ENCODE measurements at regions not wholly inside any gene's neighbourhood (a gene's known extent, or its start where the extent isn't known, plus 50 kb on each side); places are given as distances from the start of the nearest gene placed in this dataset.

DNA sequence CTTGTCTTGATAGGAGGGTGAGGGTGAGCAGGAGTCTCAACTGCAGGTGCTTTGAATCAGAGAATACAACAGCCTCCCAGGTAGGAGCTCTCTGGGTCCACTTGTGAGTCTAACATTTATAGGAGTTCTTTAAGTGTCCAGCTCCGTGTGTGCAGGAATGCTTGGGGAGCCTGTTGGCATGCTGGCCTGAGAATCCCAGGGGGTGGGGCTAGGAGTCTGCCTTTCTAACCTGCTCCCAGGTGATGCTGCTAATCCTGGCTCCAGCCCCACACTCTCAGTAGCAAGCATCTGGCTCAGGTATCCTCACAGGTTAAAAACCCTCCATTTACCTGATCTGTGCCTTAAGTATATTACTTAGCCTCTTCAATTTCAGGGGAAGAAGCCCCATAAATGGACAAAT lies 368.9 kb downstream of the RBM26 start:
- no peaks in the 10 kb centered on the region for H4K20me1 ChIP-seq (ENCODE audit: low read depth, low read length)
- no peaks in the 10 kb centered on the region for H3F3A ChIP-seq (ENCODE audit: insufficient read depth)
- H3K36me3 ChIP-seq (ENCODE audit: low read length): no peaks in the 10 kb centered on the region
- no peak overlapping the region for H3K27ac ChIP-seq (ENCODE audit: low read depth, low read length)
- H3K9me2 ChIP-seq (replicated peaks; ENCODE audit: insufficient read depth, low read length): no peaks in the 10 kb centered on the region
- H3K79me2 ChIP-seq (ENCODE audit: insufficient read depth, low read length): no peaks in the 10 kb centered on the region
- no peaks in the 10 kb centered on the region for H3K27me3 ChIP-seq (ENCODE audit: low read length)
- H3K4me2 ChIP-seq (ENCODE audit: low read depth, low read length, poor library complexity, severe bottlenecking): no peak overlapping the region
- TF ChIP-seq, protein P1, sequence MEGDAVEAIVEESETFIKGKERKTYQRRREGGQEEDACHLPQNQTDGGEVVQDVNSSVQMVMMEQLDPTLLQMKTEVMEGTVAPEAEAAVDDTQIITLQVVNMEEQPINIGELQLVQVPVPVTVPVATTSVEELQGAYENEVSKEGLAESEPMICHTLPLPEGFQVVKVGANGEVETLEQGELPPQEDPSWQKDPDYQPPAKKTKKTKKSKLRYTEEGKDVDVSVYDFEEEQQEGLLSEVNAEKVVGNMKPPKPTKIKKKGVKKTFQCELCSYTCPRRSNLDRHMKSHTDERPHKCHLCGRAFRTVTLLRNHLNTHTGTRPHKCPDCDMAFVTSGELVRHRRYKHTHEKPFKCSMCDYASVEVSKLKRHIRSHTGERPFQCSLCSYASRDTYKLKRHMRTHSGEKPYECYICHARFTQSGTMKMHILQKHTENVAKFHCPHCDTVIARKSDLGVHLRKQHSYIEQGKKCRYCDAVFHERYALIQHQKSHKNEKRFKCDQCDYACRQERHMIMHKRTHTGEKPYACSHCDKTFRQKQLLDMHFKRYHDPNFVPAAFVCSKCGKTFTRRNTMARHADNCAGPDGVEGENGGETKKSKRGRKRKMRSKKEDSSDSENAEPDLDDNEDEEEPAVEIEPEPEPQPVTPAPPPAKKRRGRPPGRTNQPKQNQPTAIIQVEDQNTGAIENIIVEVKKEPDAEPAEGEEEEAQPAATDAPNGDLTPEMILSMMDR (IDR thresholded peaks at IDR 0.05; ENCODE audit: insufficient read depth, low read length, poor library complexity, severe bottlenecking): no peak
- no peak for TF ChIP-seq EZH2phosphoT487 (conservative IDR thresholded peaks at IDR 0.05; ENCODE audit: low read length)
- no peak overlapping the region for H3K9ac ChIP-seq (ENCODE audit: low read length)
- no peak overlapping the region for H2AFZ ChIP-seq (ENCODE audit: low read depth, low read length, severe bottlenecking)
- no peak overlapping the region for H3K4me3 ChIP-seq (ENCODE audit: insufficient read depth, low read length, poor library complexity, severe bottlenecking)
- H3K9me3 ChIP-seq (ENCODE audit: insufficient read depth, low read length): no peaks in the 10 kb centered on the region

DNA sequence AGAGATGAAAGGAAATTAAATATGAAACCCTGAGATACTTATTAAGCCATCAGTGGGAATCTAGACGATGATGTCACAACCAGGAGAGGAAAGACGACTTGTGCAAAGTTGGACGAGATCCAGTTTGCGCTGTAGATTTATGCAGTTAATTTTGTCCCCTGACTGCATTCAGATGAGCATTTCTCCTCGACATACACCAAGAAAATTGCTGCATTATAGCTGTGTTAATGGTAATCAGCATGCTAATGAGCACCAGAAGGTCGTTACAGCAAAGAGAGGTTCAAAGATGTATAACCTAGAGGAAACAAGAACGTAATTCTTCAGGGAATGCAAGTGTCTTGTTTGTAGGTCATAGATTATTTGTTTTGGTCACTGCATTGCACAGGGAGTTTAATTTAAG lies 371.7 kb downstream of the RBM26 start:
- H3K36me3 ChIP-seq (ENCODE audit: low read length): no peaks in the 10 kb centered on the region
- no peak overlapping the region for H3K9ac ChIP-seq (ENCODE audit: low read length)
- no peak overlapping the region for H3K4me2 ChIP-seq (ENCODE audit: low read depth, low read length, poor library complexity, severe bottlenecking)
- no peak overlapping the region for H3K4me3 ChIP-seq (ENCODE audit: insufficient read depth, low read length, poor library complexity, severe bottlenecking)
- H3K27ac ChIP-seq (ENCODE audit: low read depth, low read length): no peak overlapping the region
- no peaks in the 10 kb centered on the region for H3K9me2 ChIP-seq (replicated peaks; ENCODE audit: insufficient read depth, low read length)
- H3K9me3 ChIP-seq (ENCODE audit: insufficient read depth, low read length): no peaks in the 10 kb centered on the region
- TF ChIP-seq EZH2phosphoT487 (conservative IDR thresholded peaks at IDR 0.05; ENCODE audit: low read length): no peak
- no peaks in the 10 kb centered on the region for H3K27me3 ChIP-seq (ENCODE audit: low read length)
- H3K79me2 ChIP-seq (ENCODE audit: insufficient read depth, low read length): no peaks in the 10 kb centered on the region
- no peaks in the 10 kb centered on the region for H4K20me1 ChIP-seq (ENCODE audit: low read depth, low read length)
- no peak overlapping the region for H2AFZ ChIP-seq (ENCODE audit: low read depth, low read length, severe bottlenecking)
- no peaks in the 10 kb centered on the region for H3F3A ChIP-seq (ENCODE audit: insufficient read depth)

DNA sequence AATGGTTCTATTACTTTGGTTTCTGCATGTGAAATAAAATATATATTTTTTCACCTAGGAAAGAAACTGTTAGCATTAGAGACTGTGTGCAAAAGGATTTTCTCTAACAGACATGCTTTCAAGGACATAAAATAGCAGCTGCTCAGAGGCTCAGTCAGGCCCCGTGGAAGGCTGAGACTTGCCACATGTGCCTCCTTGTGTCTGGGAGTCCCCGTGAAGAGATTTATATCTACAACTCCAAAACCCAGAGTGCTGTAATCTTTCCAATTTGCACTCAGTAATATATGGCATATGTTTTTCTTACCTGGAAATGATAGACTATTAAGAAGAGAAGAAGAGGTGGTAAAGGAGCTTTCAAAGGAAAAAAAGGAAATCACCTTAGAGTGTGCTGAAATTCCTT lies 371.6 kb upstream of the OBI1 start:
- H3K4me2 ChIP-seq (ENCODE audit: low read depth, low read length, poor library complexity, severe bottlenecking): no peak overlapping the region
- TF ChIP-seq, protein P1 (IDR thresholded peaks at IDR 0.05; ENCODE audit: insufficient read depth, low read length, poor library complexity, severe bottlenecking): no peak
- no peak for TF ChIP-seq EZH2phosphoT487 (conservative IDR thresholded peaks at IDR 0.05; ENCODE audit: low read length)
- H3K9me3 ChIP-seq (ENCODE audit: insufficient read depth, low read length): no peaks in the 10 kb centered on the region
- H3K36me3 ChIP-seq (ENCODE audit: low read length): no peaks in the 10 kb centered on the region
- H3F3A ChIP-seq (ENCODE audit: insufficient read depth): no peaks in the 10 kb centered on the region
- H3K4me3 ChIP-seq (ENCODE audit: insufficient read depth, low read length, poor library complexity, severe bottlenecking): no peak overlapping the region
- H2AFZ ChIP-seq (ENCODE audit: low read depth, low read length, severe bottlenecking): no peak overlapping the region
- no peaks in the 10 kb centered on the region for H3K9me2 ChIP-seq (replicated peaks; ENCODE audit: insufficient read depth, low read length)
- no peak overlapping the region for H3K27ac ChIP-seq (ENCODE audit: low read depth, low read length)
- no peaks in the 10 kb centered on the region for H3K79me2 ChIP-seq (ENCODE audit: insufficient read depth, low read length)
- H4K20me1 ChIP-seq (ENCODE audit: low read depth, low read length): no peaks in the 10 kb centered on the region
- H3K27me3 ChIP-seq (ENCODE audit: low read length): no peaks in the 10 kb centered on the region
- no peak overlapping the region for H3K9ac ChIP-seq (ENCODE audit: low read length)

DNA sequence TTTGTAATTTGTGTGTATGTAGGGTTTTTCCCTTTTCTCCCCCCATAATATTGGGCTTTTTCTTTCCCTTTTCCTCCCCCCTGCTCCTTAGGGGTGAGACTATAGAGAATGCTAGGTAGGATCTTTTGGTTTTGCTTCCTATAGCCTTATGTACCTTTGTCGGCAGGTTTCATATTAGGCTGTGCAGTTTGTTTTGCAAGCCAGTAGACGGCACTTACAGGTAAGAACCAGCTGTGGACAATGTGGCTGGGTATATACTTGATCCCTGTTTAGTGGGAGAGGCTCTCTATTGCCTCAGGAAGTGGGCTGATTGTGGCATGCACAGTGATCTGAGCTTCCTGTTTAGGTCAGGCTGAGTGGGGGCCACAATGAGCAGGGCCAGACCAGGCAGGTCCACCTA lies 359.2 kb upstream of the OBI1 start:
- Histone ChIP-seq H2AFZ (ENCODE audit: low read depth, low read length, severe bottlenecking) (no peak overlapping the region), H3K9me3 (ENCODE audit: insufficient read depth, low read length) (no peaks in the 10 kb centered on the region), H3K79me2 (ENCODE audit: insufficient read depth, low read length) (no peaks in the 10 kb centered on the region), H3K4me2 (ENCODE audit: low read depth, low read length, poor library complexity, severe bottlenecking) (no peak overlapping the region), H3K27ac (ENCODE audit: low read depth, low read length) (no peak overlapping the region), H3F3A (ENCODE audit: insufficient read depth) (no peaks in the 10 kb centered on the region), H3K4me3 (ENCODE audit: insufficient read depth, low read length, poor library complexity, severe bottlenecking) (no peak overlapping the region), H3K27me3 (ENCODE audit: low read length) (no peaks in the 10 kb centered on the region), H3K9me2 (replicated peaks; ENCODE audit: insufficient read depth, low read length) (no peaks in the 10 kb centered on the region), H3K36me3 (ENCODE audit: low read length) (no peaks in the 10 kb centered on the region), H4K20me1 (ENCODE audit: low read depth, low read length) (no peaks in the 10 kb centered on the region), H3K9ac (ENCODE audit: low read length) (no peak overlapping the region)
- TF ChIP-seq, protein P1 (IDR thresholded peaks at IDR 0.05; ENCODE audit: insufficient read depth, low read length, poor library complexity, severe bottlenecking): peak; percentile 22
- TF ChIP-seq EZH2phosphoT487 (conservative IDR thresholded peaks at IDR 0.05; ENCODE audit: low read length): no peak
